PC-3 (cell line): ENCODE measurements at regions not wholly inside any gene's neighbourhood (a gene's known extent, or its start where the extent isn't known, plus 50 kb on each side); places are given as distances from the start of the nearest gene placed in this dataset.

Experiments used
- EZH2phosphoT487 ChIP-seq: fragments of 300-600 bp; sonication (generic); IDR thresholded peaks from 2 replicates; pipeline ENCODE4 v1.6.1; 2018; ENCODE audit warnings: mild to moderate bottlenecking, antibody characterized with exemption, low read length, borderline replicate concordance
- TF ChIP-seq, protein P1 (sequence below): fragments of 300-600 bp; sonication (generic); conservative IDR thresholded peaks from 2 replicates; pipeline ENCODE4 v1.5.1; 2017; ENCODE audit warnings: antibody characterized with exemption, low read depth, mild to moderate bottlenecking, low read length

DNA sequence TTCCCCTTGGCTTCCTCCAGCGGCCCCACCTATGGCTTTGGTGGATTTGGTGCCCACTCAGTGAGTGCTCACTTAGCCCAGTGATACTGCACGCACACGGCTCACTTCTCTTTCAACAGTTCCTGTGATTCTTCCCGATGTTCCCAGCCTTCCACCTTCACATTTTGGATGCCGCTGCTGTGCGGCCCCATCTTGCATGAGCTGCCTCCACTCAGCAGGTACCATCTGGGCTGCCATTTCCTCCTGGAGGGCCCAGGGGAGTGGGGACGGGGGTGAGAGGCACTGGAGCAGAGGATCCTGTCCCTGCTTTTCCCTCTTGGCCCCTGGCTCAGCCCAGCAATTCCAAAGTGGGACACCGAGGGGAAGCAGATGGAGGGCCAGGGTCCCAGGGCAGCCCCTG, 323.3 kb upstream of the ZNF32 start:
- TF ChIP-seq, protein P1, sequence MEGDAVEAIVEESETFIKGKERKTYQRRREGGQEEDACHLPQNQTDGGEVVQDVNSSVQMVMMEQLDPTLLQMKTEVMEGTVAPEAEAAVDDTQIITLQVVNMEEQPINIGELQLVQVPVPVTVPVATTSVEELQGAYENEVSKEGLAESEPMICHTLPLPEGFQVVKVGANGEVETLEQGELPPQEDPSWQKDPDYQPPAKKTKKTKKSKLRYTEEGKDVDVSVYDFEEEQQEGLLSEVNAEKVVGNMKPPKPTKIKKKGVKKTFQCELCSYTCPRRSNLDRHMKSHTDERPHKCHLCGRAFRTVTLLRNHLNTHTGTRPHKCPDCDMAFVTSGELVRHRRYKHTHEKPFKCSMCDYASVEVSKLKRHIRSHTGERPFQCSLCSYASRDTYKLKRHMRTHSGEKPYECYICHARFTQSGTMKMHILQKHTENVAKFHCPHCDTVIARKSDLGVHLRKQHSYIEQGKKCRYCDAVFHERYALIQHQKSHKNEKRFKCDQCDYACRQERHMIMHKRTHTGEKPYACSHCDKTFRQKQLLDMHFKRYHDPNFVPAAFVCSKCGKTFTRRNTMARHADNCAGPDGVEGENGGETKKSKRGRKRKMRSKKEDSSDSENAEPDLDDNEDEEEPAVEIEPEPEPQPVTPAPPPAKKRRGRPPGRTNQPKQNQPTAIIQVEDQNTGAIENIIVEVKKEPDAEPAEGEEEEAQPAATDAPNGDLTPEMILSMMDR = no peak
- TF ChIP-seq EZH2phosphoT487 = no peak
